BJ (cell line): ENCODE measurements at regions not wholly inside any gene's neighbourhood (a gene's known extent, or its start where the extent isn't known, plus 50 kb on each side); places are given as distances from the start of the nearest gene placed in this dataset.

Experiments
- CTCF ChIA-PET: fragments of 350-600 bp; formaldehyde crosslinking; extraction: SDS; loops from one replicate; lab custom pipeline; 2021; ENCODE audit warnings: antibody characterized with exemption, inconsistent platforms; lab: Yijun Ruan, JAX
- POLR2A ChIA-PET: fragments of 300-600 bp; sonication (Branson Sonifier 250); formaldehyde crosslinking; extraction: SDS; loops from one replicate; lab custom pipeline; 2021; ENCODE audit warnings: antibody characterized with exemption; lab: Charles Lee
- DNase-seq: peaks from one replicate; pipeline ENCODE4 v3.0.0-alpha.2; 2011; ENCODE audit warnings: low read depth
- H3K27me3 ChIP-seq: 2 replicates; pipeline ENCODE4 v1.6.0; 2011; ENCODE audit warnings: low read length; ENCODE audit not compliant: control insufficient read depth, insufficient read depth
- H3K36me3 ChIP-seq: 2 replicates; pipeline ENCODE4 v1.5.1; 2011; ENCODE audit warnings: low read length; ENCODE audit not compliant: control insufficient read depth, insufficient read depth
- H3K4me3 ChIP-seq: 2 replicates; pipeline ENCODE4 v1.5.1; 2011; ENCODE audit warnings: low read depth, mild to moderate bottlenecking, control low read depth, low read length
- CTCF ChIP-seq: IDR thresholded peaks from 2 replicates; pipeline ENCODE4 v1.5.1; 2011; ENCODE audit warnings: low read depth, mild to moderate bottlenecking, control low read depth, inconsistent platforms, low read length, moderate library complexity; ENCODE audit not compliant: insufficient read depth

GRCh38 chr13:55440465-55441085, 1700.1 kb upstream of the PRR20A start:
- H3K27me3 ChIP-seq, result no peaks in the 10 kb centered on the region
- no peak for DNase-seq
- TF ChIP-seq CTCF, result no peak
- H3K4me3 ChIP-seq, result no peak overlapping the region
- H3K36me3 ChIP-seq, result no peaks in the 10 kb centered on the region
- ChIA-PET CTCF (interaction anchor here (0.5 to 0.6 kb wide), 2 partner anchors 83 to 534 kb away, joined by 3 read pairs; no protein-coding TSS in a partner anchor), POLR2A (no interaction called here)

DNA sequence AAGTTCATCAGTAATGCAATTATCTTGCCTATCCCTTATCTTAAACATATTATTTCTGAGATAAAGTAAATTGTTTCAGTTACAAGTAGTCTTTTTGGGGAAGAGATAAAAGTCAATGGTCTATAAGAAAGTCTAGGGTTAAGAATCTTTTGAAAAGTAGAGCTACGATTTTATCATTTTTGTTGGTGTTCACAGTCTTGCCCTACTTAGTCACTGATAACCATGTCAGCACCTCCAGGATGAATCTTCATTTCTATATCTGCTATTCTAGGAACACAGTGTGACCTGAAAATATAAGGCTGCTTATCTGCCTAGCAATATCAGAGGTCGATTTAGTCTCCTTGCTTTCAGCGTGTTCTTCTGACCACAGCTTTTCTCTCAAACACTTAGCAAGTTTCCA, 1676.5 kb upstream of the PRR20A start:
- POLR2A ChIA-PET, result no interaction called here
- H3K36me3 ChIP-seq, result no peaks in the 10 kb centered on the region
- H3K27me3 ChIP-seq, result no peaks in the 10 kb centered on the region
- no peak for TF ChIP-seq CTCF
- CTCF ChIA-PET, result interaction anchor here (0.6 kb wide), 1 partner anchor 516 kb away, joined by 4 read pairs; no protein-coding TSS in a partner anchor
- DNase-seq, result no peak
- no peak overlapping the region for H3K4me3 ChIP-seq

- Histone ChIP-seq H3K36me3 (no peaks in the 10 kb centered on the region), H3K27me3 (no peaks in the 10 kb centered on the region), H3K4me3 (no peak overlapping the region)
- POLR2A ChIA-PET, result no interaction called here
- no peak for TF ChIP-seq CTCF
- DNase-seq, result no peak
- CTCF ChIA-PET, result no interaction called here
Observed at GRCh38 chr13:55467476-55467875, 1673.2 kb upstream of the PRR20A start.

- no peaks in the 10 kb centered on the region for H3K36me3 ChIP-seq
- ChIA-PET POLR2A (no interaction called here), CTCF (no interaction called here)
- TF ChIP-seq CTCF, result no peak
- no peaks in the 10 kb centered on the region for H3K27me3 ChIP-seq
- no peak for DNase-seq
- no peak overlapping the region for H3K4me3 ChIP-seq
Observed at GRCh38 chr13:55483626-55484158, 1657.0 kb upstream of the PRR20A start.

GRCh38 chr13:55493297-55493696, 1647.4 kb upstream of the PRR20A start:
- ChIA-PET CTCF (no interaction called here), POLR2A (no interaction called here)
- H3K36me3 ChIP-seq, result no peaks in the 10 kb centered on the region
- H3K27me3 ChIP-seq, result no peaks in the 10 kb centered on the region
- DNase-seq, result no peak
- H3K4me3 ChIP-seq, result no peak overlapping the region
- TF ChIP-seq CTCF, result no peak
